Colonic mucosa (tissue), 4 donors: ENCODE measurements at regions not wholly inside any gene's neighbourhood (a gene's known extent, or its start where the extent isn't known, plus 50 kb on each side); places are given as distances from the start of the nearest gene placed in this dataset.

Experiments used
- DNase-seq: peaks from one replicate; pipeline ENCODE4 v3.0.0-alpha.2; 2020
- H3K27ac ChIP-seq: fragments of 200-600 bp; one replicate; pipeline ENCODE4 v1.8.0; 2021
- H3K27me3 ChIP-seq: fragments of 200-600 bp; one replicate; pipeline ENCODE4 v1.8.0; 2021
- H3K36me3 ChIP-seq: fragments of 200-600 bp; one replicate; pipeline ENCODE4 v1.8.0; 2021
- H3K4me1 ChIP-seq: fragments of 200-600 bp; one replicate; pipeline ENCODE4 v1.8.0; 2021; ENCODE audit warnings: mild to moderate bottlenecking
- H3K4me3 ChIP-seq: fragments of 200-600 bp; one replicate; pipeline ENCODE4 v1.8.0; 2021
- H3K9ac ChIP-seq, 2 donors: one replicate each; pipeline ENCODE4 v1.7.0; 2013; ENCODE audit warnings: control low read depth in 2 of 2, low read depth in 2 of 2, low read length in 2 of 2
- H3K9me3 ChIP-seq: fragments of 200-600 bp; one replicate; pipeline ENCODE4 v1.8.0; 2021
- CTCF ChIP-seq: fragments of 200-600 bp; IDR thresholded peaks from one replicate; pipeline ENCODE4 v1.8.0; 2022; ENCODE audit warnings: antibody characterized with exemption, mild to moderate bottlenecking
- intact Hi-C: fragments of 100-400 bp; cut with DNase I; formaldehyde crosslinking; loops from one replicate; pipeline ENCODE4 v1.14.1; 2022
- donor health status: healthy.
- donor health status: DM: no; HTN: no; CAD: no.
- donor health status: DM: no; HTN: no; CAD: no.

GRCh38 chr2:239661334-239662312, 260.8 kb upstream of the HDAC4 start:
- Histone ChIP-seq H3K27ac (no peak overlapping the region), H3K4me1 (no peaks in the 10 kb centered on the region), H3K4me3 (no peak overlapping the region), H3K9me3 (no peaks in the 10 kb centered on the region), H3K27me3 (peaks cover 6% of the 10 kb centered on the region), H3K36me3 (no peaks in the 10 kb centered on the region), H3K9ac (no peak overlapping the region)
- intact Hi-C loops = no loop called here
- no peak for TF ChIP-seq CTCF
- DNase-seq = no peak

GRCh38 chr2:239660390-239661230, 259.8 kb upstream of the HDAC4 start:
- intact Hi-C loops = no loop called here
- DNase-seq = no peak
- no peaks in the 10 kb centered on the region for H3K4me1 ChIP-seq
- H3K36me3 ChIP-seq = no peaks in the 10 kb centered on the region
- H3K4me3 ChIP-seq = no peak overlapping the region
- no peaks in the 10 kb centered on the region for H3K9me3 ChIP-seq
- no peak overlapping the region for H3K9ac ChIP-seq
- H3K27me3 ChIP-seq = peaks cover 6% of the 10 kb centered on the region
- no peak for TF ChIP-seq CTCF
- H3K27ac ChIP-seq = no peak overlapping the region

DNA sequence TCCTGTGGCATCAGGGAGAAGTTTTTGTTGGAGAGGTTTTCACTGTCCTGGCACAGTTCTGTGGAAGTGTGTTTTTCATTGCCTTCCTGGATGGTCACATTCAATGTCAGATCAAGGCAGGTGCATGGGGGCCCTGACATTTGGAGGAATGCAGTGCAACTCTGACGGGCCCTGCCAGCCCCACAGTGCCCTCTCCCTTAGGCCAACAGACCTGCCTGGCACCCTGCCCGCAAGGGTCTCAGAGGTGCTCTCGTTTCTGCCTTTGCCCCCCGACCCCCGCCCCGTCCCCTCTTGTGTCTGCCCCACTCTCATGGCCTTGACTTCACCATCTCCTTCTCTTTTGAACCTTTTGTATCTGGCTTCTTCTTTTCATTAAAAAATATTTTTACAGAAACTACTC, 257.2 kb upstream of the HDAC4 start:
- no peak for DNase-seq
- Histone ChIP-seq H3K36me3 (no peaks in the 10 kb centered on the region), H3K27ac (no peak overlapping the region), H3K9me3 (no peaks in the 10 kb centered on the region), H3K4me3 (no peak overlapping the region), H3K9ac (no peak overlapping the region), H3K4me1 (no peaks in the 10 kb centered on the region), H3K27me3 (peaks cover 6% of the 10 kb centered on the region)
- no peak for TF ChIP-seq CTCF
- intact Hi-C loops = no loop called here

DNA sequence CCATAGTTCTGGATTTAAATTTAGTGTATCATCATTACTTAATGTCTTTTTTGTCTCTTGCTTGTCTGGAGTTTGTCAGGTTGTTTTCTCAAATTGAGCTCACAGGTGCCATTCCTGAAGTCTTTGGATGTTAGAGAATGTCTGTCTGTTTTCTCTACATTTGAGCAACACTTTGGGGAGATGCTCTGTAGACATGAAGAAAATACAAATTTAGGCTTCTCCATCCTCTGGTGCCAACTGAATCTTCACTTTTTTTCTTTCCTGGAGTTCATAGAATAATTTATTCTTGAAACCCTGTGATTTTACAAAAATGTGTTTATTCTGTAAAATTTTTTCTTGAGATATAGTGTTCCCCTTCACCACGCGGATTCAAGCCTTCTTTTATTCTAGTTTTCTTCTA, 256.4 kb upstream of the HDAC4 start:
- Histone ChIP-seq H3K27me3 (peaks cover 6% of the 10 kb centered on the region), H3K36me3 (no peaks in the 10 kb centered on the region), H3K9ac (no peak overlapping the region), H3K27ac (no peak overlapping the region), H3K9me3 (no peaks in the 10 kb centered on the region), H3K4me3 (no peak overlapping the region), H3K4me1 (no peaks in the 10 kb centered on the region)
- DNase-seq = no peak
- intact Hi-C loops = no loop called here
- no peak for TF ChIP-seq CTCF

DNA sequence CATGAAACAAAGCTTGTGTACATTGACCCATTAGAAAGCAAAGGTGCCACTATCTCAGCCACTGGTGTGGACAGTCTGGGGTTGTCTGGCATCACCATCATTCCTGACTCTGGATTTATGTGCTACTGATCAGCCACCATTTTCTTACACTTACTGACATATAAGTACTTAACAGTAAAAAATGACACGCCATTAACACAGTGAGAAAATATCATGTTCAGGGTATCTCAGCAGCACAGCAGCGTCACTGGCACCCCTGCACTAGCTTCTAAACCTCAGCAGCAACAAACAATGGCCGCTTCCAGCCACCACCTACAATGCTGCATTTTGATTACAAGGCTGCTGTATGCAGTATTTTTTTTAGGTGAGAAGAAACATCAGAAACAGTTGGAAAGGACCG, 253.4 kb upstream of the HDAC4 start:
- no peak overlapping the region for H3K27ac ChIP-seq
- DNase-seq = no peak
- no peaks in the 10 kb centered on the region for H3K4me1 ChIP-seq
- no peak overlapping the region for H3K4me3 ChIP-seq
- intact Hi-C loops = no loop called here
- no peak overlapping the region for H3K9ac ChIP-seq
- no peaks in the 10 kb centered on the region for H3K9me3 ChIP-seq
- TF ChIP-seq CTCF = no peak
- H3K27me3 ChIP-seq = no peaks in the 10 kb centered on the region
- H3K36me3 ChIP-seq = no peaks in the 10 kb centered on the region
